ENCODE measurements at regions not wholly inside any gene's neighbourhood (a gene's known extent, or its start where the extent isn't known, plus 50 kb on each side); places are given as distances from the start of the nearest gene placed in this dataset.

DNA sequence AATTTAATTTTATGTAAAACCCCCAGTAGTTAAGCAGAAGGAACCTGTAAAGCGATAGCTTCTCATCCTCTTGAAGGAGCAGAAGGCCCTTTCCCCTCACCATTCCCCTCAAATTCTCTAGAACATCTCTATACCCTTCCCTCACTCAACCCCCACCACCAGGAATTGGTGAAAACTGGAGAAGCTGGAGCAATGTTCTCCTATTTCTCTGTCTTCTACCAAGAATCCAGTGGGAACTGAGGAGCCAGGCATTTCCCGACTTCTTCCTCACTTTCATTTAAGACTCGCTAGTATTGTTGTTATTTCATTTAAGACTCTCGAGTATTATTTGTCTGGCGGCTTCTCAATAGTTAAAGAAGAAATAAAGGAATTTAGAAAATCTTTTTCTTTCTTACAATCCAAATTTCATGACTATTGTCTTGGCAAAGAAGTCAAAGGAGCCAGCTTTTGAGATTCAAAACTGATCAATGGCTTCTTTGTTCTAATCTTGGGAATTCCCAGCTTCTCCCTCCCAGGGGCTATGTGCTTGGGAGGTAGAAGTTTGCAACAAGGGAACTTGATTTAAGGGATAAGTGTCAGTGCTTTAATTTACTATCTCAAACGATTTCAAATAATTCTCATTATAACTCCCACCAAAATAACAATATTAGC is 253.3 kb upstream of the ADGRL2 start:
- Mint-ChIP-seq H3K4me3 (no peak overlapping the region), H3K27ac (no peak overlapping the region), H3K36me3 (ENCODE audit: low read depth) (no peaks in the 10 kb centered on the region), H3K4me1 (ENCODE audit: low read depth) (no peaks in the 10 kb centered on the region), H3K9me3 (no peaks in the 10 kb centered on the region), H3K27me3 (no peaks in the 10 kb centered on the region)
- POLR2A ChIA-PET = no interaction called here
- H3K36me3 ChIP-seq (ENCODE audit: insufficient read depth, low read length) = no peaks in the 10 kb centered on the region
- H3K9me3 ChIP-seq (ENCODE audit: control insufficient read depth in 1 of 2, insufficient read depth in 1 of 2, low read length in 2 of 2) = peaks cover 0 to 3% of the 10 kb centered on the region in 2 experiments
- no peak for TF ChIP-seq CTCF (IDR thresholded peaks at IDR 0.05)
- no peak overlapping the region for H3K4me3 ChIP-seq (ENCODE audit: low read length)
- H3K27me3 ChIP-seq (ENCODE audit: control insufficient read depth in 1 of 2, insufficient read depth in 2 of 2, low read length in 2 of 2) = no peaks in the 10 kb centered on the region
- no peak for ATAC-seq (ENCODE audit: poor library complexity)
- H3K4me1 ChIP-seq (ENCODE audit: insufficient read depth, low read length) = no peaks in the 10 kb centered on the region
- intact Hi-C loops (cut with DNase I, micrococcal nuclease) = no loop called here
- H3K27ac ChIP-seq (ENCODE audit: low read depth in 1 of 2, low read length in 2 of 2) = no peak overlapping the region
- CTCF ChIA-PET = no interaction called here
- no peak for DNase-seq

- Mint-ChIP-seq H3K4me1 (ENCODE audit: low read depth) (no peaks in the 10 kb centered on the region), H3K9me3 (no peaks in the 10 kb centered on the region), H3K36me3 (ENCODE audit: low read depth) (no peaks in the 10 kb centered on the region), H3K4me3 (no peak overlapping the region), H3K27ac (no peak overlapping the region), H3K27me3 (no peaks in the 10 kb centered on the region)
- ChIA-PET POLR2A (no interaction called here), CTCF (no interaction called here)
- H3K27ac ChIP-seq (ENCODE audit: low read depth in 1 of 2, low read length in 2 of 2) = no peak overlapping the region
- no peak for DNase-seq
- no peaks in the 10 kb centered on the region for H3K4me1 ChIP-seq (ENCODE audit: insufficient read depth, low read length)
- H3K36me3 ChIP-seq (ENCODE audit: insufficient read depth, low read length) = no peaks in the 10 kb centered on the region
- TF ChIP-seq CTCF (IDR thresholded peaks at IDR 0.05) = no peak
- no peak overlapping the region for H3K4me3 ChIP-seq (ENCODE audit: low read length)
- H3K9me3 ChIP-seq (ENCODE audit: control insufficient read depth in 1 of 2, insufficient read depth in 1 of 2, low read length in 2 of 2) = peaks cover 0 to 3% of the 10 kb centered on the region in 2 experiments
- no peaks in the 10 kb centered on the region for H3K27me3 ChIP-seq (ENCODE audit: control insufficient read depth in 1 of 2, insufficient read depth in 2 of 2, low read length in 2 of 2)
- intact Hi-C loops (cut with DNase I, micrococcal nuclease) = no loop called here
- ATAC-seq (ENCODE audit: poor library complexity) = no peak
Observed at GRCh38 chr1:81545734-81546133, 255.0 kb upstream of the ADGRL2 start.

DNA sequence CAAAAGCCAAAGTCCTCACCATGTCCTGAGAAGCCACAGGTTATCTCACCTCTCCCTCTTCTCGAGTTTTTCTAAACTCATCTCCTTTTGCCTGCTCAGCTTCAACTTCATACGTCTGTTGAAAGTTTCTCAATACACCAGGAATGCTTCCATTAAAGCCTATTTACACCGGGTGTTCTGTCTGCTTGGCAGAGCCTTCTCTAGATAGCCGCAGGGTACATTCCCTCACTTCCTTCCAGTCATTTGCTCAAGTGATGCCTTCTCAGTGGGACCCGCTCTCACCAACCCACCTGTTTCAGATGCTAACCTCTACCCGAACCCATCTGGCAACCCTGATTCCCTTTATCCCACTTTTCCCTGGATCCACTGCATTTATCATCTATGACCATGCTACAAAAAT is 257.0 kb upstream of the ADGRL2 start:
- Histone ChIP-seq H3K4me1 (ENCODE audit: insufficient read depth, low read length) (no peaks in the 10 kb centered on the region), H3K27ac (ENCODE audit: low read depth in 1 of 2, low read length in 2 of 2) (no peak overlapping the region), H3K36me3 (ENCODE audit: insufficient read depth, low read length) (no peaks in the 10 kb centered on the region), H3K4me3 (ENCODE audit: low read length) (no peak overlapping the region), H3K27me3 (ENCODE audit: control insufficient read depth in 1 of 2, insufficient read depth in 2 of 2, low read length in 2 of 2) (no peaks in the 10 kb centered on the region), H3K9me3 (ENCODE audit: control insufficient read depth in 1 of 2, insufficient read depth in 1 of 2, low read length in 2 of 2) (peaks cover 0 to 3% of the 10 kb centered on the region in 2 experiments)
- Mint-ChIP-seq H3K27ac (no peak overlapping the region), H3K27me3 (no peaks in the 10 kb centered on the region), H3K36me3 (ENCODE audit: low read depth) (no peaks in the 10 kb centered on the region), H3K4me1 (ENCODE audit: low read depth) (no peaks in the 10 kb centered on the region), H3K4me3 (no peak overlapping the region), H3K9me3 (no peaks in the 10 kb centered on the region)
- ATAC-seq (ENCODE audit: poor library complexity) = no peak
- no peak for TF ChIP-seq CTCF (IDR thresholded peaks at IDR 0.05)
- POLR2A ChIA-PET = no interaction called here
- intact Hi-C loops (cut with DNase I, micrococcal nuclease) = no loop called here
- CTCF ChIA-PET = no interaction called here
- no peak for DNase-seq
